Progenitor cell of endocrine pancreas (in vitro differentiated cells): ENCODE measurements at regions not wholly inside any gene's neighbourhood (a gene's known extent, or its start where the extent isn't known, plus 50 kb on each side); places are given as distances from the start of the nearest gene placed in this dataset.

Source experiments
- DNase-seq: peaks from one replicate; pipeline ENCODE4 v3.0.0; 2021; ENCODE audit warnings: low spot score; ENCODE audit not compliant: unreplicated experiment
- H3K27ac Mint-ChIP-seq: 2 replicates; pipeline ENCODE4 v1.8.0; 2021; ENCODE audit warnings: mild to moderate bottlenecking, moderate library complexity, mixed read lengths
- H3K27me3 Mint-ChIP-seq: 2 replicates; pipeline ENCODE4 v1.8.0; 2021; ENCODE audit warnings: mixed read lengths
- H3K36me3 Mint-ChIP-seq: 2 replicates; pipeline ENCODE4 v1.8.0; 2022; ENCODE audit warnings: mixed read lengths; ENCODE audit not compliant: insufficient read depth
- H3K4me1 Mint-ChIP-seq: 2 replicates; pipeline ENCODE4 v1.8.0; 2021; ENCODE audit warnings: low read depth, mixed read lengths
- H3K4me3 Mint-ChIP-seq: 2 replicates; pipeline ENCODE4 v1.8.0; 2021; ENCODE audit warnings: low read depth, mild to moderate bottlenecking, moderate library complexity, mixed read lengths
- H3K9me3 Mint-ChIP-seq: 2 replicates; pipeline ENCODE4 v1.8.0; 2021; ENCODE audit warnings: low read depth, mixed read lengths
- CTCF ChIP-seq: fragments of 200-600 bp; sonication (generic); IDR thresholded peaks from one replicate; pipeline ENCODE4 v1.5.0; 2021; ENCODE audit warnings: antibody characterized with exemption, mild to moderate bottlenecking; ENCODE audit not compliant: unreplicated experiment

GRCh38 chr10:78384049-78384431 is 350.4 kb downstream of the RPS24 start:
- Mint-ChIP-seq H3K9me3 (peaks cover 1% of the 10 kb centered on the region), H3K27me3 (peaks cover 20% of the 10 kb centered on the region), H3K27ac (no peak overlapping the region), H3K4me1 (peaks cover 5% of the 10 kb centered on the region), H3K4me3 (no peak overlapping the region), H3K36me3 (no peaks in the 10 kb centered on the region)
- no peak for TF ChIP-seq CTCF
- no peak for DNase-seq

GRCh38 chr10:78385599-78385998 is 351.9 kb downstream of the RPS24 start:
- H3K27me3 Mint-ChIP-seq: peaks cover 25% of the 10 kb centered on the region
- no peak overlapping the region for H3K4me3 Mint-ChIP-seq
- TF ChIP-seq CTCF: no peak
- no peak overlapping the region for H3K27ac Mint-ChIP-seq
- H3K9me3 Mint-ChIP-seq: no peaks in the 10 kb centered on the region
- H3K4me1 Mint-ChIP-seq: peaks cover 5% of the 10 kb centered on the region
- no peak for DNase-seq
- no peaks in the 10 kb centered on the region for H3K36me3 Mint-ChIP-seq

- TF ChIP-seq CTCF: no peak
- no peak for DNase-seq
- no peak overlapping the region for H3K27ac Mint-ChIP-seq
- peaks cover 26% of the 10 kb centered on the region for H3K27me3 Mint-ChIP-seq
- H3K4me1 Mint-ChIP-seq: no peaks in the 10 kb centered on the region
- H3K4me3 Mint-ChIP-seq: no peak overlapping the region
- no peaks in the 10 kb centered on the region for H3K36me3 Mint-ChIP-seq
- H3K9me3 Mint-ChIP-seq: no peaks in the 10 kb centered on the region
Observed at GRCh38 chr10:78386509-78386908, 352.8 kb downstream of the RPS24 start.

- Mint-ChIP-seq H3K27me3 (peaks cover 27% of the 10 kb centered on the region), H3K4me1 (no peaks in the 10 kb centered on the region), H3K27ac (no peak overlapping the region), H3K36me3 (no peaks in the 10 kb centered on the region), H3K9me3 (no peaks in the 10 kb centered on the region), H3K4me3 (no peak overlapping the region)
- DNase-seq: no peak
- no peak for TF ChIP-seq CTCF
Observed at GRCh38 chr10:78388331-78389050, 354.8 kb downstream of the RPS24 start.

GRCh38 chr10:78389419-78389818 is 355.8 kb downstream of the RPS24 start:
- no peaks in the 10 kb centered on the region for H3K4me1 Mint-ChIP-seq
- H3K9me3 Mint-ChIP-seq: no peaks in the 10 kb centered on the region
- no peak overlapping the region for H3K4me3 Mint-ChIP-seq
- peaks cover 27% of the 10 kb centered on the region for H3K27me3 Mint-ChIP-seq
- H3K27ac Mint-ChIP-seq: no peak overlapping the region
- H3K36me3 Mint-ChIP-seq: no peaks in the 10 kb centered on the region
- TF ChIP-seq CTCF: no peak
- no peak for DNase-seq
